ENCODE measurements at regions not wholly inside any gene's neighbourhood (a gene's known extent, or its start where the extent isn't known, plus 50 kb on each side); places are given as distances from the start of the nearest gene placed in this dataset.

- TF ChIP-seq CHD2 (IDR thresholded peaks at IDR 0.05; ENCODE audit: low read length) (no peak), POLR2A (IDR thresholded peaks at IDR 0.05; ENCODE audit: control extremely low read depth in 1 of 2, low read depth in 2 of 2, low read length in 2 of 2) (no peak), CTCF (IDR thresholded peaks at IDR 0.05; ENCODE audit: control extremely low read depth in 1 of 3, insufficient read depth in 1 of 3, low read depth in 1 of 3, low read length in 3 of 3) (no peak), BACH1 (IDR thresholded peaks at IDR 0.05; ENCODE audit: low read length) (no peak), POLR2AphosphoS5 (IDR thresholded peaks at IDR 0.05; ENCODE audit: low read depth, low read length) (no peak), SP1 (IDR thresholded peaks at IDR 0.05; ENCODE audit: low read depth, low read length) (no peak), SRF (IDR thresholded peaks at IDR 0.05; ENCODE audit: low read depth, low read length) (no peak), ASH2L (IDR thresholded peaks at IDR 0.05; ENCODE audit: low read length) (no peak), RAD21 (IDR thresholded peaks at IDR 0.05 in 1 of 2, conservative IDR thresholded peaks at IDR 0.05 in 1 of 2; ENCODE audit: low read depth in 2 of 2, low read length in 2 of 2) (no peak), HDAC6 (IDR thresholded peaks at IDR 0.05; ENCODE audit: low read depth, low read length) (no peak), EZH2 (IDR thresholded peaks at IDR 0.05; ENCODE audit: low read depth, low read length, severe bottlenecking) (no peak), GTF2F1 (IDR thresholded peaks at IDR 0.05; ENCODE audit: borderline replicate concordance, low read depth, low read length) (no peak)
These were observed 613.8 kb downstream of the EFNB2 start for GRCh38 chr13:105921711-105922110.
